ENCODE measurements at regions not wholly inside any gene's neighbourhood (a gene's known extent, or its start where the extent isn't known, plus 50 kb on each side); places are given as distances from the start of the nearest gene placed in this dataset.
"Not testable (repeated sequence)": the region's sequence is repeated elsewhere in the genome, so short reads cannot be mapped to it uniquely, and the experiment has no call there.

DNA sequence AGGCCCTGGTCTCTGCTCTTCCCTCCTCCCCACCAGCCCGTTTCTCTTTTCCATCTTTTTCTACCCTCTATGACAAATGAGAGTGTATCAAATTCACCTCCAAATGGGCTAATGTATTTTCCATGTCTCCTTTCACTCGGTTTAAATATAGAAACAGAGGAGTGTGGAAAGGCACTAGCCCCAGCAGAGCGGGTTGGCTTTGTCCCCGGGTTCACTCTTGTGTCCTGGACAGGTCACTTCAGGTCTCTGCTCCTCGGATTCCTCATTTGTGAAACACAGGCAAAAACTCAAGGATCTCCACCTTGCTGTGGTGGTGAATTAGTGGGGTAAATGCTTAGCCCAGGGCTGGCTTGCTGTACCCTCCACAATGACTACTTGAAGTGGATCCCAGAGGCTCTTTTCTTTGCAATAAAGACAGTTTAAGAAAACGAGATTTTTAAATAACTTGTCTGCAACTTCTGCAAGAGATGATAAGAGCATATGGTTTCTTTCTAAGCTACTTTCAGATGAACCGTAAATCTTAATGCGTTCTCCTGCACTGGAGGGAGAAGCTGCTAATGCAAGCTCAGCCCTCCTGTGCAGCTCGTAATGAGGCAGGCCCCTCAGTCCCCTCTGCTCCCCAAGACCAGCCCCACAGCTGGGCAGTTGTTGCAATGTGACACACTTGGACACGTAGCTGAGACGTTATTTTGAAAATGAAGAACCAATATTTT, 292.9 kb downstream of the THBS2 start:
- DNase-seq: no peak

DNA sequence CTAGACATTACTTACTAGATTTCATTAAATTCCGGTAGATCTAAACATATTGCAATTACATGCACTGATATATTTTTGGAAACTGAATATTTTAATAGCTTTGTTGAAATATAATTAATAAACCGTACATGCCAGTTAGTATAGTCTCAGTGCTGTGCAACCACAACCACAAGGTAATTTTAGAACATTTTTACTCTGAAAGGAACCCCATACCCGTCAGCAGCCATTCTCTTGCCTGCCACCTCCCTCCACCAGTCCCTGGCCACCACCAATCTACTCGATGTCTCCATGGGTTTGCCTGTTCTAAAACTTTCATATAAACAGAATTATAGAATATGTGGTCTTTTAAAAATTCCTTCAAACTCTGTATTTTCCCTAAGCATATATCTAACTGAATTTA, 293.9 kb downstream of the THBS2 start:
- DNase-seq: no peak

- peak; percentile 83 for DNase-seq
Measured at GRCh38 chr6:168956884-168957730, 296.5 kb downstream of the THBS2 start.

DNA sequence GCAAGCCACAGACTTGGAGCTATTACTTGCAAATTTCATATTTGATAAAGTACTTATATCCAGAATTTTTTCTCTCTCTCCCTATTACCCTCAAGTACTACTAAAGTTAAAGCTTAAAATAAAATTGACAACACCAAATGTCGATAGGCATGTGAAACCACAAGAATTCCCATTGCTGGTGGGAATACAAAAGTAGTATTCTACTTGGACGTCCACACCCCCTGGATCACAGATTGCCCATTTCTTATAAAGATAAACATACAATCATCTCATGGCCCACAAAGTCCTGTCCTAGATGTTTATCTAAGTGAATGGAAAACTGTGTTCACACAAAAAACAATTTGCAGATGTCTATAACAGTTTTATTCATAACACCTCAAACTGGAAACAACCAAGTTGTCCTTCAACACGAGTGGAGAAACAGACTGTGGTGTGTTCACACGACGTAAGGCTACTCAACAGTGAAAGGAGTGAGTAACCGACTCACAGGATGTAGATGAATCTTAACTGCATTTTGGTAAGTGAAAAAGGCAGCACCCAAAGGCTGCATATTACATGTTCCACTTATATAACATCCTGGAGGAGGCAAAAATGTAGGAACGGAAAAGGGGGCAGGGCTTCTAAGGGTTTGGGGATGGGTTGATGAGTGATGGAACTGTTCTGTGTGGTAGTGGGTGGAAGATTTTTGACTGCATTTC, 297.4 kb downstream of the THBS2 start:
- peak; percentile 48 for DNase-seq

DNA sequence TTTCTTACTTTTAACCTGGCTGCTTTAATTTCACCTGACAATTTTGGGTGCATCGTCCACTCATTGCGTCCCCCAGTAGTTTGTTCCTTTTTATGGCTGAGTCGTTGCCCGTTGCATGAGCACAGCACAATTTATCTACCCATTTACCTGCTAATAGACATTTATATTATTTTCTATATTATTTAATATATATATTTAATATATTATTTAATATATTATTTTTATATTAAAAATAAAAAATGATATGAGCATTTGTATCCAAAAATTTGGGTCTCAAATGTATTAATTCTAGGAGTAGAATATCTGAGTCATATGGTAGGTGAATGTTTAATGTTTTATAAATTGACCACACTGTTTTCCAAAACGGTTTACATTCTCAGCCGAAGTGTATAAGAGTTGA, 300.2 kb downstream of the THBS2 start:
- DNase-seq: no peak

GRCh38 chr6:168951217-168951616, 302.4 kb downstream of the THBS2 start:
- DNase-seq: no peak

- no peak for DNase-seq
Measured at GRCh38 chr6:168950858-168951214, 302.8 kb downstream of the THBS2 start.

GRCh38 chr6:168949981-168950857, 303.4 kb downstream of the THBS2 start:
- peak; percentile 35 for DNase-seq

GRCh38 chr6:168948990-168949531, 304.6 kb downstream of the THBS2 start:
- no peak for DNase-seq

GRCh38 chr6:168948002-168948401, 305.6 kb downstream of the THBS2 start:
- DNase-seq: no peak

- DNase-seq: no peak
Measured at GRCh38 chr6:168943231-168943905, 310.3 kb downstream of the THBS2 start.

DNA sequence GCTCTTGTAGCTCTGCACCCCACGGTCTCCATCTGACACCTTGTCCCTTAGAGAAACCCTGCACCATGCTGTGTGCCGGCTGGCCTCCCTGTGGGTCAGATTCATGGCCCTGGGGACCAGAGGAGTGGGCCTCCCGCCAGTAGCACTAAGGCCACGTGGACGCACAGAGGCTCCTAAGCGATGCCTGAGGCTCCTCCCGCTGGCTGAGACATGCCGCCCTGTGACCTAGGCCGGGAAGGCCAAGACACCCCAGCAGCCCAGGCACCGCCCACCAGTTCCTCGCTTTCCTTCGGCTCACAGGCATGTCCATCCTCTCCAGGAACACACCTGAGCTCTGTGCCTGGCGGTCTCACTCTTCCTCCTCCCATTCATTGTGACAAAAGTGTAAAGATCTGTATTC, 311.0 kb downstream of the THBS2 start:
- DNase-seq: no peak

DNA sequence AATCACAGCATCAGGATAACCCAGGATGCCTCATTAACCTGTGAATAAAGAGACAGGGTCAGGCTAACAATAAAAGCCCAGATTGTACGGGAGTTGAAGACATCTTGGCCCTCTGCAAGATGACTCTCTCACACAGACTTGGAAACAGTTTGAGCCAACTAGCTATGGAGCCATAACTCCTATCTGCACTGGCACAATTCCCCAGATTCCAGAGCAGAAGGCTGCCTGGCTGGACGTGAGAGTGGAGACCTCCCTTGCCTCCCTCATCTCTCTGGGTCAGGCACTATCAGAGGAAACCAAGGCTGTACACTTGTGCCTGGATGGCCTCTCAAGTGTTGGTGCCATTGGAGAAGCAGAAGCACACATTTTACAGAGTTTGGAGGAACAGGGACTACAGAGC, 312.6 kb downstream of the THBS2 start:
- no peak for DNase-seq

GRCh38 chr6:168939796-168940195, 313.9 kb downstream of the THBS2 start:
- no peak for DNase-seq

DNA sequence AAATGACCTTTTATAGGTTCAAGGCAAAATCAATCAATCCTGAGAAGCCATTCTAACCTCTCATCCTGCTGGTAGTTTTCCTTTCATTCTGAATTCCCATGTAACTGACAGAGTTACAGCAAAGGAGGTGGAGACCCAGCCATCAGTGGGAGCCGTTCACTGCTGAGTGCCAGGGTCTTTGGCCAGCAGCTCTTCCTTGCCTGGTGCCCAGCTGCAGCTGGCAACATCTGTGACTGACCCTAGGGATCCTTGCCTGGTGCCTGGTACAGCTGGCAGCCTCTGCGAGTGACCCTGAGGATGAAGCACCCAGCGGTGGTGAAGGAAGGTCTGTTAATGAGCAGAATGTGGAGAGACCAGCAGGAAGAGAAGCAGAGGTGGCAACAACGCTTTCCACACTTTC, 314.6 kb downstream of the THBS2 start:
- DNase-seq: no peak

DNA sequence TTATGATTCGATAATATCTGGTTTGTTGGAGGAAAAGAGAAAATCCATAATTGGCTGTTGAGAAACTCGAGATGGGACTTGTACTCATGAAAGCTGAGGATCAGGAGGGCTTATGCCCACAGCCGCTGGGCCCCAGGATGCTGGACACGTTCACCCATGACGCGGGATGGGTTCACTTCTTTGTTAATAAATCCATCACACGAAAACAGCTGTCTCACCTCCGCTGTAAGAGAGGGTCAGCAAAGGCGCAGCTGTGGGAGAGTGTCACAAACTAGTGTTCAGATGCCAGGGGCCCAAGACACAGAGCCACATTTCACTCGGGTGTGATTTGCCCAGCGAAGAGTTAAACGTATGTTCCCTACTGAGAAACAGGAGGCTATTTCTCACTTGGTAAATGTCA, 315.1 kb downstream of the THBS2 start:
- no peak for DNase-seq

DNA sequence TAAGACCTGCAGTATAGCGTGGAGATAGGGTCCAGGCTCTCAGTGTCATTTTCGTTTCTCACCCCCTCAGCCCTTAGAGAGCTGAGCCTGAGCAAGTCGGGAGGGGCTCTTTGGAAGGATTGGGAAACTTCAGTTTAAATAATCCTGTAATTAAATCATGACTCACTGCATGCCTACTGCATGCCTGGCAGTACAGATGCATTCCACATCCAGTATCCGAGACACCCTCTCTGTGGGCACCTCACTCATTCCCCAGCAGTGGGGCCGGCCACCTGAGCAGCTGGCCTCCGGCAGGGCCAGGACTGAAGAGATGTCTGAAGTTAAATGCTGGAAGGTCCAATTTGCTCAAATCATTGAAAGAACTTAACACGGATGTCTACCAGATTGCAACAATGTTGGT, 316.6 kb downstream of the THBS2 start:
- DNase-seq: peak; percentile 53

- DNase-seq: no peak
Measured at GRCh38 chr6:168935628-168936010, 318.0 kb downstream of the THBS2 start.

DNA sequence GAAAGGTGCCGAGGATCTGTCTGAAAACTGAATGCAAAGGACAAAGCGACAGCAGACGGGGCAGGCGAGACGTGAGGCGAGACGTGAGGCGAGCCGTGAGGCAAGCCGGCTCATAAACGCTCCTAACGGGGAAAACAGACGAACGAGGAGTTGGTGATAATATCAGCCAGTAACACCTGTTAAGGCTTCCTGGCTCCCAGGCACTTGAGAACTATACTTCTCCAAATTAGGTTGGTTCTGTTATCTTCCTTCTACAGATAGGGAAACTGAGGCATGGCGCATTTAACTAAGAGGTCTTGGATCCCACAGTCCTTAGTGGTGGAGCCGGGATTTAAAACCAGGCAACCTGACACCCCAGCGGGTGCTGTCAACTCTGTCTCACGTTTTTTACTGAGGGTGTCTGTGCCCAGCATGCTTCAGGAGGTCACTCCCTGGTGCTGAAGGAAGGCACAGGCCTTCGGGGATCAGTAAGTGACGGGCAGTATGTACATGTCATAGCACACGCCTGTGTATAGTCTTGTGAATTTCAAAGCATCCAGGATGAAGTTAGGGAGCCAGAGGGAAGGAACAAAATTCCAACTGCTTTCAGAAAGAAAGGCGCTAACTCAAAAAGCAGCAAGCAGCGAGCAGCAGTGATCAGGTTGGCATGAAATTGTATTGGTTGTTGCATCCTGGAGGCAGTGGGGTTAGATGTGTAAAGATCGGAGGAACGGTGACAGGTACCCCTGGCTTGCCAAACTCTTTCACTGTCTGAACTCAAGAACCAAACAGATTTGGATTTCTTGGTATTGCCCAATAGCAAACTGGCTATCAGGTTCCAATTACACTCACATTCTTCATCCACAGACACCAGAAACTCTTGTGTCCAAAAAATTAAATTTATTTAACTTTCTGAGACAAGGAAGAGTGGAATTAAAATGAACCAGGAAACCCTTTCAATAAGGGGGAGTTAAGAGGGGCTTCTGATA, 318.7 kb downstream of the THBS2 start:
- no peak for DNase-seq

DNA sequence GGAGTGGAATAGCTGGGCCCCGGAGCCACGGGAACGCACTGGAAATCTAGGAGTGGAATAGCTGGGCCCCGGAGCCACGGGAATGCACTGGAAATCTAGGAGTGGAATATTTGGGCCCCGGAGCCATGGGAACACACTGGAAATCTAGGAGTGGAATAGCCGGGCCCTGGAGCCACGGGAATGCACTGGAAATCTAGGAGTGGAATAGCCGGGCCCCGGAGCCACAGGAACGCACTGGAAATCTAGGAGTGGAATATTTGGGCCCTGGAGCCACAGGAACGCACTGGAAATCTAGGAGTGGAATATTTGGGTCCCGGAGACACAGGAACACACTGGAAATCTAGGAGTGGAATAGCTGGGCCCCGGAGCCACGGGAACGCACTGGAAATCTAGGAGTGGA, 321.5 kb downstream of the THBS2 start:
- DNase-seq: not testable (repeated sequence)

DNA sequence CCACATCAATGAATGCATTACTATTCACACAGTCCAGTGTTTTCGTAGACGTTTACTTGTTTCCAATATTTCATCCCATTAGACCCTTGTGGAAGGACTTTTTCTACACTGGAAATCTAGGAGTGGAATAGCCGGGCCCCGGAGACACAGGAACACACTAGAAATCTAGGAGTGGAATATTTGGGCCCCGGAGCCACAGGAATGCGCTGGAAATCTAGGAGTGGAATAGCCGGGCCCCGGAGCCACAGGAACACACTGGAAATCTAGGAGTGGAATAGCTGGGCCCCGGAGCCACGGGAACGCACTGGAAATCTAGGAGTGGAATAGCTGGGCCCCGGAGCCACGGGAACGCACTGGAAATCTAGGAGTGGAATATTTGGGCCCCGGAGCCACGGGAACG, 322.6 kb downstream of the THBS2 start:
- DNase-seq: not testable (repeated sequence)
